H9 (cell line): ENCODE measurements at regions not wholly inside any gene's neighbourhood (a gene's known extent, or its start where the extent isn't known, plus 50 kb on each side); places are given as distances from the start of the nearest gene placed in this dataset.

Source experiments
- DNase-seq: peaks from one replicate; pipeline ENCODE4 v3.0.0-alpha.2; 2017
- H2AFZ ChIP-seq: one replicate; pipeline ENCODE4 v1.6.1; 2013; ENCODE audit warnings: mild to moderate bottlenecking, low read length, control low read depth, moderate library complexity
- H2AK5ac ChIP-seq: 2 replicates; pipeline ENCODE4 v1.6.1; 2013; ENCODE audit warnings: low read length, control low read depth, mixed read lengths; ENCODE audit not compliant: insufficient read length
- H2BK120ac ChIP-seq: one replicate; pipeline ENCODE4 v1.6.1; 2013; ENCODE audit warnings: low read depth, mild to moderate bottlenecking, low read length, control low read depth, inconsistent platforms; ENCODE audit not compliant: poor library complexity, severe bottlenecking
- H2BK12ac ChIP-seq: 2 replicates; pipeline ENCODE4 v1.6.1; 2013; ENCODE audit warnings: low read length, control low read depth, mixed read lengths, low read depth; ENCODE audit not compliant: insufficient read length
- H2BK15ac ChIP-seq: 2 replicates; pipeline ENCODE4 v1.6.1; 2013; ENCODE audit warnings: low read depth, low read length, control low read depth
- H2BK20ac ChIP-seq: one replicate; pipeline ENCODE4 v1.6.1; 2013; ENCODE audit warnings: low read depth, mild to moderate bottlenecking, low read length, control low read depth, inconsistent platforms; ENCODE audit not compliant: poor library complexity, severe bottlenecking
- H2BK5ac ChIP-seq: 2 replicates; pipeline ENCODE4 v1.6.1; 2013; ENCODE audit warnings: low read length, control low read depth, mixed read lengths; ENCODE audit not compliant: insufficient read length
- H3K14ac ChIP-seq: 2 replicates; pipeline ENCODE4 v1.6.1; 2013; ENCODE audit warnings: low read length, control low read depth; ENCODE audit not compliant: insufficient read depth
- H3K18ac ChIP-seq: 2 replicates; pipeline ENCODE4 v1.6.1; 2013; ENCODE audit warnings: low read depth, mild to moderate bottlenecking, mixed read lengths, low read length, control low read depth; ENCODE audit not compliant: insufficient read length
- H3K23ac ChIP-seq: 2 replicates; pipeline ENCODE4 v1.6.1; 2013; ENCODE audit warnings: low read length, control low read depth, mixed read lengths, low read depth; ENCODE audit not compliant: insufficient read length
- H3K23me2 ChIP-seq: 2 replicates; pipeline ENCODE4 v1.6.1; 2013; ENCODE audit warnings: low read depth, mild to moderate bottlenecking, mixed read lengths, low read length, control low read depth; ENCODE audit not compliant: insufficient read length, poor library complexity, severe bottlenecking
- H3K27ac ChIP-seq: 2 replicates; pipeline ENCODE4 v1.5.1; 2013; ENCODE audit warnings: low read length, control low read depth, mixed read lengths, low read depth; ENCODE audit not compliant: insufficient read length
- H3K27me3 ChIP-seq: 2 replicates; pipeline ENCODE4 v1.6.1; 2013; ENCODE audit warnings: low read length, control low read depth, inconsistent platforms; ENCODE audit not compliant: insufficient read depth
- H3K4ac ChIP-seq: 2 replicates; pipeline ENCODE4 v1.6.1; 2013; ENCODE audit warnings: low read depth, mild to moderate bottlenecking, control low read depth, inconsistent platforms, low read length, moderate library complexity
- H3K4me1 ChIP-seq: 2 replicates; pipeline ENCODE4 v1.6.1; 2013; ENCODE audit warnings: low read length, control low read depth, inconsistent platforms; ENCODE audit not compliant: insufficient read depth
- H3K4me2 ChIP-seq: 2 replicates; pipeline ENCODE4 v1.6.1; 2013; ENCODE audit warnings: low read length, control low read depth, mixed read lengths; ENCODE audit not compliant: insufficient read length, insufficient read depth
- H3K56ac ChIP-seq: 2 replicates; pipeline ENCODE4 v1.6.1; 2013; ENCODE audit warnings: low read depth, mild to moderate bottlenecking, mixed read lengths, low read length, control low read depth; ENCODE audit not compliant: insufficient read length
- H3K79me1 ChIP-seq: 2 replicates; pipeline ENCODE4 v1.6.1; 2013; ENCODE audit warnings: low read depth, mild to moderate bottlenecking, moderate library complexity, low read length, control low read depth, inconsistent platforms; ENCODE audit not compliant: insufficient read depth, poor library complexity, severe bottlenecking
- H3K79me2 ChIP-seq: 2 replicates; pipeline ENCODE4 v1.6.1; 2013; ENCODE audit warnings: low read length, control low read depth, inconsistent platforms; ENCODE audit not compliant: insufficient read depth
- H3K9ac ChIP-seq: 2 replicates; pipeline ENCODE4 v1.6.1; 2013; ENCODE audit warnings: low read length, control low read depth, mixed read lengths; ENCODE audit not compliant: insufficient read length; ENCODE audit errors: extremely low read depth
- H3K9me3 ChIP-seq: one replicate; pipeline ENCODE4 v1.6.1; 2013; ENCODE audit warnings: low read depth, low read length, inconsistent platforms; ENCODE audit not compliant: control insufficient read depth
- H3T11ph ChIP-seq: one replicate; pipeline ENCODE4 v1.6.1; 2013; ENCODE audit warnings: mild to moderate bottlenecking, low read length, control low read depth, inconsistent platforms
- H4K20me1 ChIP-seq: one replicate; pipeline ENCODE4 v1.6.1; 2013; ENCODE audit not compliant: control insufficient read depth, insufficient read length, insufficient read depth
- H4K5ac ChIP-seq: 2 replicates; pipeline ENCODE4 v1.6.1; 2013; ENCODE audit warnings: low read depth, mild to moderate bottlenecking, mixed read lengths, low read length, control low read depth; ENCODE audit not compliant: insufficient read length
- H4K8ac ChIP-seq: replicated peaks from 2 replicates; pipeline ENCODE4 v1.6.1; 2013; ENCODE audit warnings: low read length, control low read depth, mixed read lengths, low read depth; ENCODE audit not compliant: insufficient read length
- H4K91ac ChIP-seq: 2 replicates; pipeline ENCODE4 v1.6.1; 2013; ENCODE audit warnings: low read depth, mild to moderate bottlenecking, moderate library complexity, mixed read lengths, low read length, control low read depth; ENCODE audit not compliant: insufficient read length
- H3K27ac Mint-ChIP-seq, 3 experiments: 2 replicates in 2 of 3; 3 replicates in 1 of 3; pipeline ENCODE4 v1.8.0; 2020 to 2021; ENCODE audit warnings: mixed read lengths in 3 of 3, mild to moderate bottlenecking in 1 of 3, moderate library complexity in 1 of 3
- H3K27me3 Mint-ChIP-seq: 2 replicates; pipeline ENCODE4 v1.8.0; 2021; ENCODE audit warnings: low read depth, mild to moderate bottlenecking, moderate library complexity, mixed read lengths
- H3K36me3 Mint-ChIP-seq, 3 experiments: 2 replicates in 2 of 3; 3 replicates in 1 of 3; pipeline ENCODE4 v1.8.0; 2020 to 2021; ENCODE audit warnings: low read depth in 3 of 3, mixed read lengths in 3 of 3; ENCODE audit not compliant: insufficient read depth in 1 of 3
- H3K4me1 Mint-ChIP-seq, 2 experiments: 2 replicates each; pipeline ENCODE4 v1.8.0; 2020; ENCODE audit warnings: mixed read lengths in 2 of 2
- H3K4me3 Mint-ChIP-seq, 2 experiments: 2 replicates in 1 of 2; 3 replicates in 1 of 2; pipeline ENCODE4 v1.8.0; 2020 to 2021; ENCODE audit warnings: mild to moderate bottlenecking in 2 of 2, mixed read lengths in 2 of 2, moderate library complexity in 1 of 2
- H3K9me3 Mint-ChIP-seq, 2 experiments: 2 replicates in 1 of 2; 3 replicates in 1 of 2; pipeline ENCODE4 v1.8.0; 2020; ENCODE audit warnings: mild to moderate bottlenecking in 2 of 2, mixed read lengths in 2 of 2, moderate library complexity in 1 of 2
- WGBS: extraction: QIAGEN DNeasy Blood & Tissue Kit; methylation state at CpG from one replicate; pipeline ENCODE4 v1.1.7; 2013; ENCODE audit warnings: missing lambda C conversion rate, low lambda C conversion rate, mixed read lengths; ENCODE audit not compliant: insufficient read length; ENCODE audit errors: extremely low coverage; 5-methylcytosine and 5-hydroxymethylcytosine counted together
- TF ChIP-seq, protein P1 (sequence below): fragments of 200-600 bp; sonication (generic); conservative IDR thresholded peaks from 3 replicates; pipeline ENCODE4 v1.8.0; 2021; ENCODE audit warnings: antibody characterized with exemption, mild to moderate bottlenecking

DNA sequence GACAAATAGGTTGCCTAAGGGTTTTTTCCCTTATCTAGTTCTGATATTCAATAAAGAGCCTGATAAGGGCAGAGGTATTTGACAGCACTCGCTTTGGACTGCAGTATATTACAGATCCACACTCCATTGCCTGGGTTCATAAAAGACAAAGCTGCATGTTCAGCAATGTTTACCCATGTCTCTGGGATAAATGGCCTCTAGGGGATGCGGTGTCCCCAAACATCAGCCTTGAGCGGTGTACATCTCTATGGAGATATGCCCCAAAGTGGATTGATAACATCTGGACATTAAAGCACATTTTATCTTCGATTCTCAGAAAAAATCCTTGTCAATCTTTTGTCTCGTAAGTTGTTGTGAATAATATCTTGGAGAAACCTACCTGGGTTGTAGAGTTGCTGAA, 660.8 kb upstream of the AADAT start:
- no peaks in the 10 kb centered on the region for H3K27me3 Mint-ChIP-seq
- Histone ChIP-seq H2BK5ac (no peak overlapping the region), H4K20me1 (no peaks in the 10 kb centered on the region), H3K79me1 (no peaks in the 10 kb centered on the region), H2BK12ac (no peak overlapping the region), H3K27ac (no peak overlapping the region), H2AFZ (no peak overlapping the region), H2BK20ac (no peak overlapping the region), H3K23me2 (no peaks in the 10 kb centered on the region), H3K4me2 (no peak overlapping the region), H3K4ac (no peak overlapping the region), H3K23ac (no peak overlapping the region), H3T11ph (no peak overlapping the region), H3K56ac (no peak overlapping the region), H4K91ac (no peak overlapping the region), H3K4me1 (no peaks in the 10 kb centered on the region), H3K79me2 (no peaks in the 10 kb centered on the region), H2BK120ac (no peak overlapping the region), H3K9me3 (no peaks in the 10 kb centered on the region), H2BK15ac (no peak overlapping the region), H2AK5ac (no peak overlapping the region), H4K5ac (no peak overlapping the region), H3K18ac (no peak overlapping the region), H3K14ac (no peak overlapping the region), H3K27me3 (no peaks in the 10 kb centered on the region), H4K8ac (no peak overlapping the region), H3K9ac (no peak overlapping the region)
- no peak overlapping the region for H3K4me3 Mint-ChIP-seq
- no CpG with 5 or more reads among the region's 5 CpGs for WGBS
- TF ChIP-seq, protein P1, sequence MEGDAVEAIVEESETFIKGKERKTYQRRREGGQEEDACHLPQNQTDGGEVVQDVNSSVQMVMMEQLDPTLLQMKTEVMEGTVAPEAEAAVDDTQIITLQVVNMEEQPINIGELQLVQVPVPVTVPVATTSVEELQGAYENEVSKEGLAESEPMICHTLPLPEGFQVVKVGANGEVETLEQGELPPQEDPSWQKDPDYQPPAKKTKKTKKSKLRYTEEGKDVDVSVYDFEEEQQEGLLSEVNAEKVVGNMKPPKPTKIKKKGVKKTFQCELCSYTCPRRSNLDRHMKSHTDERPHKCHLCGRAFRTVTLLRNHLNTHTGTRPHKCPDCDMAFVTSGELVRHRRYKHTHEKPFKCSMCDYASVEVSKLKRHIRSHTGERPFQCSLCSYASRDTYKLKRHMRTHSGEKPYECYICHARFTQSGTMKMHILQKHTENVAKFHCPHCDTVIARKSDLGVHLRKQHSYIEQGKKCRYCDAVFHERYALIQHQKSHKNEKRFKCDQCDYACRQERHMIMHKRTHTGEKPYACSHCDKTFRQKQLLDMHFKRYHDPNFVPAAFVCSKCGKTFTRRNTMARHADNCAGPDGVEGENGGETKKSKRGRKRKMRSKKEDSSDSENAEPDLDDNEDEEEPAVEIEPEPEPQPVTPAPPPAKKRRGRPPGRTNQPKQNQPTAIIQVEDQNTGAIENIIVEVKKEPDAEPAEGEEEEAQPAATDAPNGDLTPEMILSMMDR, result no peak; the same call in 2 of the 3 replicates
- peaks cover 10 to 17% of the 10 kb centered on the region in 2 experiments for H3K9me3 Mint-ChIP-seq
- peaks cover 0 to 5% of the 10 kb centered on the region in 2 experiments; a peak in 1 of 4 replicates for H3K4me1 Mint-ChIP-seq
- peaks cover 5 to 15% (median 15%) of the 10 kb centered on the region in 3 experiments for H3K36me3 Mint-ChIP-seq
- no peak for DNase-seq
- H3K27ac Mint-ChIP-seq, result no peak overlapping the region
